PC-9 (cell line): ENCODE measurements at regions not wholly inside any gene's neighbourhood (a gene's known extent, or its start where the extent isn't known, plus 50 kb on each side); places are given as distances from the start of the nearest gene placed in this dataset.

Experiments used
- BruUV-seq: library from RNA; stranded (reverse); fragments of 400-500 nt; replicated peaks from 2 replicates; lab custom pipeline; 2021; lab: Mats Ljungman, UMichigan
- CTCF ChIA-PET: fragments of 300-600 bp; sonication (Branson Sonifier 250); formaldehyde crosslinking; loops from one replicate; lab custom pipeline; 2022; ENCODE audit warnings: antibody characterized with exemption; lab: Charles Lee
- POLR2A ChIA-PET: fragments of 300-600 bp; sonication (Branson Sonifier 250); formaldehyde crosslinking; loops from one replicate; lab custom pipeline; 2022; ENCODE audit warnings: antibody characterized with exemption; ENCODE audit not compliant: unreplicated experiment; lab: Charles Lee
- DNase-seq, 2 experiments: peaks; one replicate each; pipeline versions ENCODE4 v3.0.0 to v3.0.0-alpha.2; 2015 to 2022; ENCODE audit warnings: mixed read lengths in 1 of 2
- H2AFZ ChIP-seq: fragments of 200-600 bp; sonication (generic); 2 replicates; pipeline ENCODE4 v1.8.1; 2017; ENCODE audit warnings: antibody characterized with exemption
- H3F3A ChIP-seq: fragments of 200-600 bp; sonication (generic); 2 replicates; pipeline ENCODE4 v1.8.1; 2017; ENCODE audit warnings: antibody characterized with exemption, mild to moderate bottlenecking, low read depth; ENCODE audit not compliant: insufficient read depth
- H3K27ac ChIP-seq: fragments of 200-600 bp; sonication (generic); 2 replicates; pipeline ENCODE4 v1.6.1; 2016; ENCODE audit warnings: mixed run types
- H3K27me3 ChIP-seq: fragments of 200-600 bp; sonication (generic); 2 replicates; pipeline ENCODE4 v1.6.1; 2016; ENCODE audit warnings: low read depth, mixed run types; ENCODE audit not compliant: insufficient read depth
- H3K36me3 ChIP-seq: fragments of 200-600 bp; sonication (generic); 2 replicates; pipeline ENCODE4 v1.6.1; 2016; ENCODE audit warnings: low read depth, mixed run types
- H3K4me1 ChIP-seq: fragments of 200-600 bp; sonication (generic); replicated peaks from 2 replicates; pipeline ENCODE4 v1.6.1; 2016; ENCODE audit warnings: mixed run types; ENCODE audit not compliant: insufficient read depth
- H3K4me2 ChIP-seq: fragments of 200-600 bp; sonication (generic); 2 replicates; pipeline ENCODE4 v1.6.1; 2017; ENCODE audit warnings: mixed run types
- H3K4me3 ChIP-seq: fragments of 200-600 bp; sonication (generic); 2 replicates; pipeline ENCODE4 v1.6.1; 2016; ENCODE audit warnings: mixed run types
- H3K79me2 ChIP-seq: fragments of 200-600 bp; sonication (generic); 2 replicates; pipeline ENCODE4 v1.6.1; 2017; ENCODE audit warnings: low read depth, mixed run types
- H3K9me2 ChIP-seq: fragments of 200-600 bp; sonication (generic); 2 replicates; pipeline ENCODE4 v1.8.1; 2017; ENCODE audit warnings: mild to moderate bottlenecking; ENCODE audit not compliant: insufficient read depth
- H3K9me3 ChIP-seq: fragments of 200-600 bp; sonication (generic); 2 replicates; pipeline ENCODE4 v1.8.1; 2016; ENCODE audit warnings: low read depth; ENCODE audit not compliant: insufficient read depth
- H4K20me1 ChIP-seq: fragments of 200-600 bp; sonication (generic); 2 replicates; pipeline ENCODE4 v1.8.1; 2017; ENCODE audit not compliant: insufficient read depth
- EZH2 ChIP-seq: fragments of 200-600 bp; sonication (generic); IDR thresholded peaks from 2 replicates; pipeline ENCODE4 v1.8.0; 2017; ENCODE audit warnings: antibody characterized with exemption, low read depth
- intact Hi-C: fragments of 100-400 bp; cut with micrococcal nuclease; formaldehyde crosslinking; loops from one replicate; pipeline ENCODE4 v1.10.0; 2022; ENCODE audit not compliant: unreplicated experiment
- TF ChIP-seq, protein P1 (sequence below): fragments of 200-600 bp; sonication (generic); conservative IDR thresholded peaks from 2 replicates; pipeline ENCODE4 v1.6.1; 2017; ENCODE audit warnings: mixed run types, antibody characterized with exemption, mild to moderate bottlenecking, moderate library complexity

GRCh38 chr6:133165235-133165634, 75.9 kb upstream of the EYA4 start:
- H3F3A ChIP-seq = no peaks in the 10 kb centered on the region
- ChIA-PET POLR2A (no interaction called here), CTCF (no interaction called here)
- no peaks in the 10 kb centered on the region for H3K9me3 ChIP-seq
- no peaks in the 10 kb centered on the region for H3K27me3 ChIP-seq
- no peak overlapping the region for H2AFZ ChIP-seq
- intact Hi-C loops = loop anchor here (10.0 kb wide), 1 partner anchor 120 kb away; no protein-coding TSS in a partner anchor
- no peak for DNase-seq
- no peaks in the 10 kb centered on the region; the same call in 1 of the 2 replicates for H3K9me2 ChIP-seq
- no peaks in the 10 kb centered on the region for H3K36me3 ChIP-seq
- no peak overlapping the region for H3K4me2 ChIP-seq
- no peaks in the 10 kb centered on the region for H3K4me1 ChIP-seq
- H3K27ac ChIP-seq = no peak overlapping the region
- TF ChIP-seq EZH2 = no peak
- TF ChIP-seq, protein P1, sequence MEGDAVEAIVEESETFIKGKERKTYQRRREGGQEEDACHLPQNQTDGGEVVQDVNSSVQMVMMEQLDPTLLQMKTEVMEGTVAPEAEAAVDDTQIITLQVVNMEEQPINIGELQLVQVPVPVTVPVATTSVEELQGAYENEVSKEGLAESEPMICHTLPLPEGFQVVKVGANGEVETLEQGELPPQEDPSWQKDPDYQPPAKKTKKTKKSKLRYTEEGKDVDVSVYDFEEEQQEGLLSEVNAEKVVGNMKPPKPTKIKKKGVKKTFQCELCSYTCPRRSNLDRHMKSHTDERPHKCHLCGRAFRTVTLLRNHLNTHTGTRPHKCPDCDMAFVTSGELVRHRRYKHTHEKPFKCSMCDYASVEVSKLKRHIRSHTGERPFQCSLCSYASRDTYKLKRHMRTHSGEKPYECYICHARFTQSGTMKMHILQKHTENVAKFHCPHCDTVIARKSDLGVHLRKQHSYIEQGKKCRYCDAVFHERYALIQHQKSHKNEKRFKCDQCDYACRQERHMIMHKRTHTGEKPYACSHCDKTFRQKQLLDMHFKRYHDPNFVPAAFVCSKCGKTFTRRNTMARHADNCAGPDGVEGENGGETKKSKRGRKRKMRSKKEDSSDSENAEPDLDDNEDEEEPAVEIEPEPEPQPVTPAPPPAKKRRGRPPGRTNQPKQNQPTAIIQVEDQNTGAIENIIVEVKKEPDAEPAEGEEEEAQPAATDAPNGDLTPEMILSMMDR = no peak
- H3K79me2 ChIP-seq = no peaks in the 10 kb centered on the region
- H3K4me3 ChIP-seq = no peak overlapping the region
- no peaks in the 10 kb centered on the region for H4K20me1 ChIP-seq
- BruUV-seq = no TSS peak

- no peaks in the 10 kb centered on the region for H3K27me3 ChIP-seq
- ChIA-PET POLR2A (no interaction called here), CTCF (no interaction called here)
- H3F3A ChIP-seq = no peaks in the 10 kb centered on the region
- H3K9me2 ChIP-seq = no peaks in the 10 kb centered on the region; the same call in 1 of the 2 replicates
- TF ChIP-seq, protein P1 = no peak
- no peak for TF ChIP-seq EZH2
- H3K9me3 ChIP-seq = no peaks in the 10 kb centered on the region
- no peak overlapping the region for H3K27ac ChIP-seq
- no TSS peak for BruUV-seq
- no peaks in the 10 kb centered on the region for H3K4me1 ChIP-seq
- no peak overlapping the region for H2AFZ ChIP-seq
- no peak for DNase-seq
- intact Hi-C loops = loop anchor here (10.0 kb wide), 1 partner anchor 122 kb away; no protein-coding TSS in a partner anchor
- no peak overlapping the region for H3K4me3 ChIP-seq
- H4K20me1 ChIP-seq = no peaks in the 10 kb centered on the region
- H3K36me3 ChIP-seq = no peaks in the 10 kb centered on the region
- no peaks in the 10 kb centered on the region for H3K79me2 ChIP-seq
- H3K4me2 ChIP-seq = no peak overlapping the region
Observed at GRCh38 chr6:133166766-133167165, 74.4 kb upstream of the EYA4 start.

GRCh38 chr6:133169901-133170300, 71.3 kb upstream of the EYA4 start:
- Histone ChIP-seq H4K20me1 (no peaks in the 10 kb centered on the region), H2AFZ (no peak overlapping the region), H3K4me3 (no peak overlapping the region), H3F3A (no peaks in the 10 kb centered on the region), H3K4me2 (no peak overlapping the region), H3K9me2 (no peaks in the 10 kb centered on the region), H3K79me2 (no peaks in the 10 kb centered on the region), H3K36me3 (no peaks in the 10 kb centered on the region), H3K27ac (no peak overlapping the region), H3K4me1 (no peaks in the 10 kb centered on the region; the same call in 1 of the 2 replicates), H3K9me3 (0 out of 2 replicates have a peak, but pooled peaks cover 6% of the 10 kb centered on the region), H3K27me3 (no peaks in the 10 kb centered on the region)
- DNase-seq = no peak
- CTCF ChIA-PET = interaction anchor here (1.1 kb wide), 1 partner anchor 890 kb away, joined by 3 read pairs; no protein-coding TSS in a partner anchor
- BruUV-seq = no TSS peak
- POLR2A ChIA-PET = no interaction called here
- TF ChIP-seq, protein P1 = no peak
- TF ChIP-seq EZH2 = no peak
- intact Hi-C loops = loop anchor here (10.0 kb wide), 1 partner anchor 125 kb away; no protein-coding TSS in a partner anchor
